CD4-positive, CD25-positive, alpha-beta regulatory T cell (primary cell): ENCODE measurements at regions not wholly inside any gene's neighbourhood (a gene's known extent, or its start where the extent isn't known, plus 50 kb on each side); places are given as distances from the start of the nearest gene placed in this dataset.

ENCODE experiments used
- ATAC-seq, 2 donors: fragments of 150-1000 bp; cut with Tn5 transposase; one replicate each; pipeline ENCODE4 v1.10.0; 2021; ENCODE audit warnings: low read depth in 2 of 2, moderate number of reproducible peaks in 2 of 2, moderate library complexity in 1 of 2
- DNase-seq, 3 donors: peaks; one replicate each; pipeline versions ENCODE4 v3.0.0 to v3.0.0-alpha.2; 2012 to 2022; ENCODE audit warnings: mixed read lengths in 1 of 3
- H3K27ac ChIP-seq: one replicate; pipeline ENCODE4 v1.7.0; 2013; ENCODE audit warnings: mild to moderate bottlenecking, low read length; ENCODE audit not compliant: insufficient read depth, poor library complexity, severe bottlenecking
- H3K27me3 ChIP-seq: one replicate; pipeline ENCODE4 v1.7.0; 2013; ENCODE audit warnings: low read length; ENCODE audit not compliant: control insufficient read depth, insufficient read depth
- H3K36me3 ChIP-seq: one replicate; pipeline ENCODE4 v1.7.0; 2013; ENCODE audit warnings: mild to moderate bottlenecking, low read length, moderate library complexity; ENCODE audit not compliant: control insufficient read depth, insufficient read depth
- H3K4me1 ChIP-seq: 2 replicates; pipeline ENCODE4 v1.7.0; 2013; ENCODE audit warnings: mild to moderate bottlenecking, low read length; ENCODE audit not compliant: insufficient read depth, control insufficient read depth, poor library complexity, severe bottlenecking
- H3K4me3 ChIP-seq: one replicate; pipeline ENCODE4 v1.7.0; 2013; ENCODE audit warnings: low read depth, mild to moderate bottlenecking, low read length, moderate library complexity
- H3K9me3 ChIP-seq, 2 experiments: 1 replicate in 1 of 2; 2 replicates in 1 of 2; pipeline ENCODE4 v1.7.0; 2013; ENCODE audit warnings: low read length in 2 of 2, mild to moderate bottlenecking in 1 of 2, moderate library complexity in 1 of 2; ENCODE audit not compliant: control insufficient read depth in 2 of 2
- H3K27ac Mint-ChIP-seq, 3 donors: one replicate each; pipeline ENCODE4 v1.8.0; 2020 to 2022; ENCODE audit warnings: mild to moderate bottlenecking in 3 of 3, mixed read lengths in 3 of 3, moderate library complexity in 2 of 3
- H3K27me3 Mint-ChIP-seq: one replicate; pipeline ENCODE4 v1.8.0; 2022; ENCODE audit warnings: mild to moderate bottlenecking, mixed read lengths
- H3K36me3 Mint-ChIP-seq: one replicate; pipeline ENCODE4 v1.8.0; 2020; ENCODE audit warnings: mixed read lengths
- H3K4me1 Mint-ChIP-seq, 4 donors: one replicate each; pipeline ENCODE4 v1.8.0; 2020 to 2022; ENCODE audit warnings: mixed read lengths in 4 of 4, mild to moderate bottlenecking in 1 of 4
- H3K4me3 Mint-ChIP-seq, 4 donors: one replicate each; pipeline ENCODE4 v1.8.0; 2020 to 2022; ENCODE audit warnings: mild to moderate bottlenecking in 4 of 4, mixed read lengths in 4 of 4, moderate library complexity in 3 of 4
- H3K9me3 Mint-ChIP-seq, 7 donors: one replicate each; pipeline ENCODE4 v1.8.0; 2020 to 2022; ENCODE audit warnings: mixed read lengths in 7 of 7, mild to moderate bottlenecking in 3 of 7, moderate library complexity in 2 of 7

- H3K27me3 ChIP-seq, result no peaks in the 10 kb centered on the region
- Mint-ChIP-seq H3K27me3 (no peaks in the 10 kb centered on the region), H3K9me3 (peaks cover 0 to 5% (median 0%) of the 10 kb centered on the region in 7 donors), H3K4me1 (peaks cover 0 to 4% (median 0%) of the 10 kb centered on the region in 4 donors), H3K4me3 (no peak overlapping the region), H3K27ac (no peak overlapping the region), H3K36me3 (no peaks in the 10 kb centered on the region)
- no peak overlapping the region for H3K4me3 ChIP-seq
- no peak overlapping the region for H3K27ac ChIP-seq
- ATAC-seq (no peak), DNase-seq (no peak)
- H3K4me1 ChIP-seq, result no peaks in the 10 kb centered on the region
- no peaks in the 10 kb centered on the region for H3K36me3 ChIP-seq
- no peaks in the 10 kb centered on the region for H3K9me3 ChIP-seq
These were observed 430.9 kb downstream of the BCKDHB start for GRCh38 chr6:80537118-80537972.

- Histone ChIP-seq H3K4me3 (no peak overlapping the region), H3K36me3 (no peaks in the 10 kb centered on the region), H3K4me1 (no peaks in the 10 kb centered on the region), H3K27ac (no peak overlapping the region), H3K27me3 (no peaks in the 10 kb centered on the region), H3K9me3 (no peaks in the 10 kb centered on the region)
- no peaks in the 10 kb centered on the region for H3K36me3 Mint-ChIP-seq
- no peak overlapping the region for H3K27ac Mint-ChIP-seq
- ATAC-seq, result no peak
- H3K9me3 Mint-ChIP-seq, result peaks cover 0 to 3% (median 0%) of the 10 kb centered on the region in 7 donors
- DNase-seq, result peak in 1 of 3 donors; percentile 20
- H3K4me1 Mint-ChIP-seq, result no peaks in the 10 kb centered on the region
- no peak overlapping the region for H3K4me3 Mint-ChIP-seq
- no peaks in the 10 kb centered on the region for H3K27me3 Mint-ChIP-seq
These were observed 429.6 kb downstream of the BCKDHB start for GRCh38 chr6:80535914-80536565.

DNA sequence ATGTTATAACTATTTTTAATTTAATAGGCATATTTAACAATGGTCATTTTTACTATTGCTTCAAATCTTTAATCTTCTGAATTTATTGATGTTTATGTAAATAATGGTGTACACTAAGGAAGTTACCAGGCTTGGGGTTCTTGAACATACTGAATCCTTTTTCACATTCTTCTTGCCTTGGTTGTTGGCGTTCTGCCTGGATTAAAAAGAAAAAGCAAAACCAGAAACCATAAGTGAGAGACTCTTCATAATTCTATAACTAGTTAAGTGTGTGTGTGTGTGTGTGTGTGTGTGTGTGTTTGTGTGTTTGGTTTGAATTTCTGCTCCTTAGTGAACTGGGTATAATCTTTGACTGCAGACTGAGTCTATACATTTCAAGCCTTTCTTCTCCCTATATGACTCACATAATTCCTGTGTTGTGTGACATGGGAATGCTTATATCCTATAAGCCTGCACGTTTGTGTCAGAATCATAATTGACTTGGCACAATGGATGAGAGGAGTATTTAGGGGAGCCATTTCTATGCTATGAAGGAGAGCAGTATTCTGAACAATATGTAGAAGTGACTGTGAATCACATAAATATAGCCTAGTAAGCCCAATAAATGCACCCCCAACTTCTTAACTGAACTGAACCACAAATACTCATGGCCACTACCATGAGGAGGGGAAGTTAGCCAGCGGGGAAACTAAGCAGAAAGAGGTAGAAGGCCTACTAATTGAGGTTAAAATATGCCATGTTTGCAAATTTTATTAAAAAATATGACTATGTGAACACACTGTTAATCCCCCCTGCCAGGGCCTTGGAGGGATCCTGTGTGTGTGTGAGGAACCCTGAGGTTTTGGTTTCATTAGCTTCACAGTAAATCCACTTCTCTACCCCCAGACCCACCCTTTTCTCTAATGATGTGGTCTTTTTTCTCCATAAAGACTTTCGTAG, 425.5 kb downstream of the BCKDHB start:
- H3K27ac ChIP-seq, result no peak overlapping the region
- H3K27me3 Mint-ChIP-seq, result no peaks in the 10 kb centered on the region
- H3K4me1 ChIP-seq, result no peaks in the 10 kb centered on the region
- H3K36me3 Mint-ChIP-seq, result no peaks in the 10 kb centered on the region
- H3K4me3 Mint-ChIP-seq, result no peak overlapping the region
- no peaks in the 10 kb centered on the region for H3K4me1 Mint-ChIP-seq
- H3K9me3 Mint-ChIP-seq, result peaks cover 0 to 3% (median 0%) of the 10 kb centered on the region in 7 donors
- ATAC-seq (no peak), DNase-seq (no peak)
- H3K27me3 ChIP-seq, result no peaks in the 10 kb centered on the region
- no peak overlapping the region for H3K27ac Mint-ChIP-seq
- no peak overlapping the region for H3K4me3 ChIP-seq
- no peaks in the 10 kb centered on the region for H3K36me3 ChIP-seq
- H3K9me3 ChIP-seq, result no peaks in the 10 kb centered on the region

DNA sequence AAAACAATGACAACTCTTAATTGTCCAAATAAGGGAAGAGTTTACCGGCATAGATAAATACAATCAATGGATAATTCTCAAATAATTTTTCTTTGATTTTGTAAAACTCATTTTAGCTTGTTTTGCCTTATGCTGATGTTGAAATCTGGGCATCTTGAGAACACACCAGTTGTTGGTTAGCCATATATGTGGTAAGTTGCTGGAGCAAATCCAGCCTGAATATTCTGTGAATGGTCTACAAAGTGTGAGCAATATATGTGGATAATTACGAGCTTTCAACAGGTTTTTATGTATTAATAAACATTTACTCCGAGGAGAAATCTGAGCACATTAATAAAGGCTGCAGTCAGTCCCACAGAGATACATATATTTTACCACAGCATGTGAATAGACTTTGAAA, 423.6 kb downstream of the BCKDHB start:
- H3K27me3 ChIP-seq, result no peaks in the 10 kb centered on the region
- Mint-ChIP-seq H3K36me3 (no peaks in the 10 kb centered on the region), H3K27me3 (no peaks in the 10 kb centered on the region), H3K4me3 (no peak overlapping the region), H3K4me1 (no peaks in the 10 kb centered on the region), H3K9me3 (peaks cover 0 to 3% (median 0%) of the 10 kb centered on the region in 7 donors), H3K27ac (no peak overlapping the region)
- H3K4me1 ChIP-seq, result no peaks in the 10 kb centered on the region
- H3K36me3 ChIP-seq, result no peaks in the 10 kb centered on the region
- H3K27ac ChIP-seq, result no peak overlapping the region
- no peak for ATAC-seq
- DNase-seq, result no peak
- H3K9me3 ChIP-seq, result no peaks in the 10 kb centered on the region
- H3K4me3 ChIP-seq, result no peak overlapping the region

GRCh38 chr6:80528115-80528514, 421.6 kb downstream of the BCKDHB start:
- Mint-ChIP-seq H3K4me1 (peaks cover 0 to 2% (median 0%) of the 10 kb centered on the region in 4 donors), H3K27me3 (peaks cover 6% of the 10 kb centered on the region), H3K4me3 (peak overlapping the region in 1 of 4 donors; percentile 63), H3K27ac (no peak overlapping the region), H3K9me3 (no peaks in the 10 kb centered on the region), H3K36me3 (no peaks in the 10 kb centered on the region)
- ATAC-seq, result no peak
- DNase-seq, result no peak
- H3K4me1 ChIP-seq, result no peaks in the 10 kb centered on the region
- no peaks in the 10 kb centered on the region for H3K9me3 ChIP-seq
- H3K27ac ChIP-seq, result no peak overlapping the region
- H3K36me3 ChIP-seq, result no peaks in the 10 kb centered on the region
- no peak overlapping the region for H3K4me3 ChIP-seq
- H3K27me3 ChIP-seq, result no peaks in the 10 kb centered on the region

GRCh38 chr6:80527552-80528052, 421.1 kb downstream of the BCKDHB start:
- no peak for DNase-seq
- H3K27ac Mint-ChIP-seq, result no peak overlapping the region

GRCh38 chr6:80523531-80523997, 417.1 kb downstream of the BCKDHB start:
- Mint-ChIP-seq H3K4me3 (no peak overlapping the region), H3K9me3 (peaks cover 0 to under 1% (median 0%) of the 10 kb centered on the region in 7 donors), H3K27ac (no peak overlapping the region), H3K27me3 (peaks cover 10% of the 10 kb centered on the region), H3K36me3 (no peaks in the 10 kb centered on the region), H3K4me1 (peaks cover 0 to 2% (median 0%) of the 10 kb centered on the region in 4 donors)
- Histone ChIP-seq H3K9me3 (no peaks in the 10 kb centered on the region), H3K4me3 (no peak overlapping the region), H3K4me1 (no peaks in the 10 kb centered on the region), H3K27ac (no peak overlapping the region), H3K36me3 (no peaks in the 10 kb centered on the region), H3K27me3 (peaks cover 2% of the 10 kb centered on the region)
- no peak for DNase-seq
- no peak for ATAC-seq

More at GRCh38 chr6:80527552-80528052, 421.1 kb downstream of the BCKDHB start:
- no peaks in the 10 kb centered on the region for H3K9me3 Mint-ChIP-seq
- no peak overlapping the region for H3K4me3 Mint-ChIP-seq
- no peaks in the 10 kb centered on the region for H3K36me3 Mint-ChIP-seq
- H3K27ac ChIP-seq, result no peak overlapping the region
- H3K27me3 ChIP-seq, result peaks cover 1% of the 10 kb centered on the region
- no peaks in the 10 kb centered on the region for H3K36me3 ChIP-seq
- H3K4me1 ChIP-seq, result no peaks in the 10 kb centered on the region
- H3K9me3 ChIP-seq, result no peaks in the 10 kb centered on the region
- no peak overlapping the region for H3K4me3 ChIP-seq
- peaks cover 0 to 2% (median 0%) of the 10 kb centered on the region in 4 donors for H3K4me1 Mint-ChIP-seq
- ATAC-seq, result no peak
- H3K27me3 Mint-ChIP-seq, result peaks cover 6% of the 10 kb centered on the region
